ENCODE measurements at regions not wholly inside any gene's neighbourhood (a gene's known extent, or its start where the extent isn't known, plus 50 kb on each side); places are given as distances from the start of the nearest gene placed in this dataset.

DNA sequence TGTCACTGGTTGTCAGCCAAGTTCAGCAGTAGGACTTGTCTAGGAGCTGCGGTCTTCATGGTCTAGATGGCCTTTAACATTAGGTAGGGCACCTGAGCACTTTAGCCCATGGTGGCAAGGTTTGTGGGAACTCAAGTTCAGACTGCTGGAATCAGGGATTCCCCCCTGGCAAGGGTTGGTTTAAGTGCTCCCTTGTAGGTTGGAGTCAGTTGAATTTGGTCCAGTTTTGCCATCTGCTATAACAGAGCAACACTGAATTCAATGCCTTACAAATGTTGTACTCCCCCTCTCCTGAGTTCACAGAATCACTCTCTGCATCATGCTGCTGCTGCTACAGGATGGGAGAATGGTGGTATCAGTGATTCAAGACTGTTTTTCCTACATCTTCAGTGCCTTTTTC is 509.3 kb downstream of the VGLL3 start:
- TF ChIP-seq, protein P1, sequence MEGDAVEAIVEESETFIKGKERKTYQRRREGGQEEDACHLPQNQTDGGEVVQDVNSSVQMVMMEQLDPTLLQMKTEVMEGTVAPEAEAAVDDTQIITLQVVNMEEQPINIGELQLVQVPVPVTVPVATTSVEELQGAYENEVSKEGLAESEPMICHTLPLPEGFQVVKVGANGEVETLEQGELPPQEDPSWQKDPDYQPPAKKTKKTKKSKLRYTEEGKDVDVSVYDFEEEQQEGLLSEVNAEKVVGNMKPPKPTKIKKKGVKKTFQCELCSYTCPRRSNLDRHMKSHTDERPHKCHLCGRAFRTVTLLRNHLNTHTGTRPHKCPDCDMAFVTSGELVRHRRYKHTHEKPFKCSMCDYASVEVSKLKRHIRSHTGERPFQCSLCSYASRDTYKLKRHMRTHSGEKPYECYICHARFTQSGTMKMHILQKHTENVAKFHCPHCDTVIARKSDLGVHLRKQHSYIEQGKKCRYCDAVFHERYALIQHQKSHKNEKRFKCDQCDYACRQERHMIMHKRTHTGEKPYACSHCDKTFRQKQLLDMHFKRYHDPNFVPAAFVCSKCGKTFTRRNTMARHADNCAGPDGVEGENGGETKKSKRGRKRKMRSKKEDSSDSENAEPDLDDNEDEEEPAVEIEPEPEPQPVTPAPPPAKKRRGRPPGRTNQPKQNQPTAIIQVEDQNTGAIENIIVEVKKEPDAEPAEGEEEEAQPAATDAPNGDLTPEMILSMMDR (conservative IDR thresholded peaks at IDR 0.05 in 1 of 2, IDR thresholded peaks at IDR 0.05 in 1 of 2; ENCODE audit: extremely low read depth in 1 of 2, insufficient read depth in 1 of 2, low read depth in 1 of 2, low read length in 2 of 2): no peak
- TF ChIP-seq EZH2 (IDR thresholded peaks at IDR 0.05; ENCODE audit: borderline replicate concordance, low read length): no peak
